CD8-positive, alpha-beta memory T cell (primary cell): ENCODE measurements at regions not wholly inside any gene's neighbourhood (a gene's known extent, or its start where the extent isn't known, plus 50 kb on each side); places are given as distances from the start of the nearest gene placed in this dataset.
A peak's percentile ranks its signal among the peaks of the same experiment; 100 is the strongest.

ENCODE experiments used
- CTCF ChIA-PET: fragments of 350-600 bp; sonication (Branson Sonifier 250); formaldehyde crosslinking; loops from one replicate; lab custom pipeline; 2021; ENCODE audit warnings: antibody characterized with exemption; lab: Charles Lee
- POLR2A ChIA-PET: fragments of 350-600 bp; sonication (Branson Sonifier 250); formaldehyde crosslinking; loops from one replicate; lab custom pipeline; 2021; ENCODE audit warnings: antibody characterized with exemption; lab: Charles Lee
- DNase-seq, 5 donors: peaks; one replicate each; pipeline versions ENCODE4 v3.0.0 to v3.0.0-alpha.2; 2020 to 2022; ENCODE audit warnings: mixed read lengths in 1 of 5
- H3K27ac ChIP-seq: one replicate; pipeline ENCODE4 v1.7.0; 2013; ENCODE audit warnings: low read depth, mild to moderate bottlenecking, low read length, moderate library complexity
- H3K27me3 ChIP-seq: 2 replicates; pipeline ENCODE4 v1.7.0; 2013; ENCODE audit warnings: low read length, mild to moderate bottlenecking; ENCODE audit not compliant: insufficient read depth, poor library complexity, severe bottlenecking
- H3K36me3 ChIP-seq: 2 replicates; pipeline ENCODE4 v1.7.0; 2013; ENCODE audit warnings: mild to moderate bottlenecking, low read length, moderate library complexity; ENCODE audit not compliant: insufficient read depth
- H3K4me1 ChIP-seq: 2 replicates; pipeline ENCODE4 v1.7.0; 2013; ENCODE audit warnings: mild to moderate bottlenecking, low read length, moderate library complexity; ENCODE audit not compliant: insufficient read depth
- H3K4me3 ChIP-seq: 2 replicates; pipeline ENCODE4 v1.7.0; 2013; ENCODE audit warnings: mild to moderate bottlenecking, low read length
- H3K9me3 ChIP-seq: 2 replicates; pipeline ENCODE4 v1.7.0; 2013; ENCODE audit warnings: mild to moderate bottlenecking, low read length
- H3K27ac Mint-ChIP-seq, 8 donors: one replicate each; pipeline ENCODE4 v1.8.0; 2020 to 2021; ENCODE audit warnings: mixed read lengths in 8 of 8, mild to moderate bottlenecking in 6 of 8, inconsistent platforms in 3 of 8, moderate library complexity in 3 of 8
- H3K27me3 Mint-ChIP-seq, 2 donors: one replicate each; pipeline ENCODE4 v1.8.0; 2020 to 2021; ENCODE audit warnings: mixed read lengths in 2 of 2, mild to moderate bottlenecking in 1 of 2, moderate library complexity in 1 of 2
- H3K36me3 Mint-ChIP-seq, 3 donors: one replicate each; pipeline ENCODE4 v1.8.0; 2020 to 2021; ENCODE audit warnings: mixed read lengths in 3 of 3, inconsistent platforms in 1 of 3, mild to moderate bottlenecking in 1 of 3
- H3K4me1 Mint-ChIP-seq, 3 donors: one replicate each; pipeline ENCODE4 v1.8.0; 2020 to 2021; ENCODE audit warnings: mixed read lengths in 3 of 3, inconsistent platforms in 1 of 3, mild to moderate bottlenecking in 1 of 3
- H3K4me3 Mint-ChIP-seq, 7 donors: one replicate each; pipeline ENCODE4 v1.8.0; 2020 to 2021; ENCODE audit warnings: mixed read lengths in 7 of 7, mild to moderate bottlenecking in 6 of 7, moderate library complexity in 4 of 7, inconsistent platforms in 2 of 7
- H3K9me3 Mint-ChIP-seq, 5 donors: one replicate each; pipeline ENCODE4 v1.8.0; 2020 to 2022; ENCODE audit warnings: mixed read lengths in 5 of 5, mild to moderate bottlenecking in 3 of 5, moderate library complexity in 2 of 5, inconsistent platforms in 1 of 5

DNA sequence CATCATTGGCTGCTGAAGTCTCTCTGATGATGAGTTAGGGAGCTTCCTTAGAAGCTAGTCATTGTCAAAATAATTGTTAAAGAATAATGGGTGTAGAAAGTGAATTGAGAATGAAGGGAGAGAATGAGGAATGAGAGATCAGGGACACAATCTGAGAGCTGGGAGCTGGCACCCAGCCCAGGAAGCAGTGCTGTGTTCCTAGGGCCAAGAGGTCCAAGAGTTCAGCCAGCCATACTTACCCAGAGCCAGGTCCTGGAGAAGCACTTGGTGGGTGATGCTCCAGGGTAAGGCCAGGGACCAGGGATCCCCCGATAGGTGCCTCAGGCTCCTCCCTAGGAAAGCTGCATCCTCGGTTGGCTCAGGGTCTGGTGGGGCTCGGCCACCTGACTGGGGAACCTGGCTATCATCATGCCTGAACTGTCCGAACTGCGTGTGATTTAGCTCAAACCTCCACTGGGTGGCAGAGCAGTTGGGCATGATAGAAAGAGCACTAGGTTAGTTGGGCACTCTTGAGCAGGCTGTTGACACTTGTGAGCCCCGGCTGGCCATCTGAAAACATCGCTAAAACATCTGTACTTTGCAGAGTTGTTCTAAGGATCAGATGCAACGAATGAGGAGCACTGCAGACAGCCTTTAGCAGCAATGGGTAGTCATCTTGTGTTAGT is 123.9 kb upstream of the NCAM1 start:
- Histone ChIP-seq H3K4me1 (no peaks in the 10 kb centered on the region), H3K36me3 (no peaks in the 10 kb centered on the region), H3K9me3 (no peaks in the 10 kb centered on the region), H3K4me3 (no peak overlapping the region), H3K27ac (no peak overlapping the region), H3K27me3 (no peaks in the 10 kb centered on the region)
- Mint-ChIP-seq H3K4me1 (no peaks in the 10 kb centered on the region), H3K36me3 (no peaks in the 10 kb centered on the region), H3K27me3 (peaks cover 3 to 4% of the 10 kb centered on the region in 2 donors), H3K9me3 (peaks cover 0 to 5% (median 0%) of the 10 kb centered on the region in 5 donors), H3K4me3 (no peak overlapping the region), H3K27ac (peak overlapping the region in 1 of 8 donors; percentile 46)
- ChIA-PET POLR2A (no interaction called here), CTCF (interaction anchor here (0.9 kb wide), 1 partner anchor 9 kb away, joined by 3 read pairs; no protein-coding TSS in a partner anchor)
- no peak for DNase-seq

GRCh38 chr11:112839051-112839450 is 122.2 kb upstream of the NCAM1 start:
- Mint-ChIP-seq H3K36me3 (no peaks in the 10 kb centered on the region), H3K27ac (no peak overlapping the region), H3K4me1 (no peaks in the 10 kb centered on the region), H3K4me3 (no peak overlapping the region), H3K9me3 (no peaks in the 10 kb centered on the region), H3K27me3 (peaks cover 2 to 4% of the 10 kb centered on the region in 2 donors)
- Histone ChIP-seq H3K4me3 (no peak overlapping the region), H3K27me3 (no peaks in the 10 kb centered on the region), H3K36me3 (no peaks in the 10 kb centered on the region), H3K27ac (no peak overlapping the region), H3K4me1 (no peaks in the 10 kb centered on the region), H3K9me3 (no peaks in the 10 kb centered on the region)
- DNase-seq = no peak
- POLR2A ChIA-PET = no interaction called here
- CTCF ChIA-PET = no interaction called here

- no peaks in the 10 kb centered on the region for H3K36me3 Mint-ChIP-seq
- Histone ChIP-seq H3K36me3 (no peaks in the 10 kb centered on the region), H3K27me3 (no peaks in the 10 kb centered on the region), H3K4me1 (no peaks in the 10 kb centered on the region), H3K27ac (no peak overlapping the region), H3K4me3 (no peak overlapping the region), H3K9me3 (no peaks in the 10 kb centered on the region)
- DNase-seq = no peak
- H3K27ac Mint-ChIP-seq = no peak overlapping the region
- no peak overlapping the region for H3K4me3 Mint-ChIP-seq
- CTCF ChIA-PET = no interaction called here
- H3K27me3 Mint-ChIP-seq = peaks cover 0 to 2% of the 10 kb centered on the region in 2 donors
- H3K9me3 Mint-ChIP-seq = no peaks in the 10 kb centered on the region
- POLR2A ChIA-PET = no interaction called here
- no peaks in the 10 kb centered on the region for H3K4me1 Mint-ChIP-seq
These were observed 119.5 kb upstream of the NCAM1 start for GRCh38 chr11:112841729-112842128.

DNA sequence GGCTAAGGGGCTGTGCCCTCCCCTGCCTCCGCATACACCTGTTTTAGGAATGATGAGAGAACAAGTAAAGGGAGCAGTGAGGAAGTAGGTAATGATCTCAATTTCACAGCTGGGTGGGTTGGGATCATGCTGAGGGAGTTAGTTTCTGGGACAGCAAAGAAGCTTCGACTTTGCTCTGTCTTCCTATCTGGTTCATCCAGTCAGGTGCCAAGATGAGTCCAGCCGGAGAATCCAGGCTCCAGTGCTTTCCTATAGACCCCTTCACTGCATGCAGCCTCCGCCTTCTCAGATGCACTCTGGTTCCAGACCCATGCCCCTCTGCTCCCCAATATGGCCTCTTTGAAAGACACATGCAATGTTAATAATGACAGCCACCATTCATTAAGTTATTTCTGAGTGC is 119.1 kb upstream of the NCAM1 start:
- no peaks in the 10 kb centered on the region for H3K4me1 ChIP-seq
- no peak overlapping the region for H3K4me3 Mint-ChIP-seq
- H3K27ac Mint-ChIP-seq = no peak overlapping the region
- H3K27ac ChIP-seq = no peak overlapping the region
- H3K27me3 Mint-ChIP-seq = peaks cover 0 to 2% of the 10 kb centered on the region in 2 donors
- no peak for DNase-seq
- H3K9me3 ChIP-seq = no peaks in the 10 kb centered on the region
- no peak overlapping the region for H3K4me3 ChIP-seq
- ChIA-PET CTCF (no interaction called here), POLR2A (interaction anchor here (0.7 kb wide), 1 partner anchor 313 kb away, joined by 3 read pairs; no protein-coding TSS in a partner anchor)
- H3K9me3 Mint-ChIP-seq = no peaks in the 10 kb centered on the region
- no peaks in the 10 kb centered on the region for H3K27me3 ChIP-seq
- H3K4me1 Mint-ChIP-seq = no peaks in the 10 kb centered on the region
- H3K36me3 ChIP-seq = no peaks in the 10 kb centered on the region
- H3K36me3 Mint-ChIP-seq = no peaks in the 10 kb centered on the region

DNA sequence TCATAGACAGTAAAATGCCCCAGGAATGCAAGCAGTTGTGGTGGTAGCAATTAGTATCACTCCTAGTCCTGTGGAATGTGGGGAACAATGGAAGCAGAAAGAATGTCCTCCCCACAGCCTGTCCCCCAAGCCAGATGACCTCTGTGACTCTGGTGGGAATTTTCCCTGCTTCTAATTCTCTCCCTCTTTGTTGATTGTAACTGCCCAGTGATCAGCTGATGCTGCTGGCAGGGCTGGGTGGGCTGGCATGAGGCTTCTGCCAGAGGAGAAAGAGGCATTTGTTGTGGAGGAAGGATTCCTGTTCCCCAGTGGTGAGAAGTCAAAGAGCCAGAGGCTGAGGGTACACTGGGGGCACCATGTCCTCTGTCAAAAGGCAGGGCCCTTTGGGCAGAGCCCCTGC is 116.7 kb upstream of the NCAM1 start:
- no peaks in the 10 kb centered on the region for H3K36me3 Mint-ChIP-seq
- no peak overlapping the region for H3K4me3 Mint-ChIP-seq
- H3K27ac ChIP-seq = no peak overlapping the region
- no peaks in the 10 kb centered on the region for H3K4me1 ChIP-seq
- peaks cover 0 to 2% of the 10 kb centered on the region in 2 donors for H3K27me3 Mint-ChIP-seq
- H3K9me3 Mint-ChIP-seq = peaks cover 0 to 1% (median 0%) of the 10 kb centered on the region in 5 donors
- ChIA-PET CTCF (no interaction called here), POLR2A (no interaction called here)
- no peak overlapping the region for H3K27ac Mint-ChIP-seq
- H3K27me3 ChIP-seq = no peaks in the 10 kb centered on the region
- no peak for DNase-seq
- no peaks in the 10 kb centered on the region for H3K36me3 ChIP-seq
- H3K9me3 ChIP-seq = no peaks in the 10 kb centered on the region
- H3K4me3 ChIP-seq = no peak overlapping the region
- H3K4me1 Mint-ChIP-seq = no peaks in the 10 kb centered on the region

- H3K27me3 ChIP-seq = no peaks in the 10 kb centered on the region
- Mint-ChIP-seq H3K36me3 (peaks cover 0 to 3% (median 0%) of the 10 kb centered on the region in 3 donors), H3K27me3 (peaks cover 2 to 7% of the 10 kb centered on the region in 2 donors), H3K4me3 (no peak overlapping the region), H3K27ac (no peak overlapping the region), H3K4me1 (no peaks in the 10 kb centered on the region), H3K9me3 (peaks cover 0 to 1% (median 0%) of the 10 kb centered on the region in 5 donors)
- no peak for DNase-seq
- H3K27ac ChIP-seq = no peak overlapping the region
- POLR2A ChIA-PET = no interaction called here
- CTCF ChIA-PET = no interaction called here
- H3K36me3 ChIP-seq = no peaks in the 10 kb centered on the region
- no peak overlapping the region for H3K4me3 ChIP-seq
- no peaks in the 10 kb centered on the region for H3K4me1 ChIP-seq
- H3K9me3 ChIP-seq = no peaks in the 10 kb centered on the region
These were observed 113.7 kb upstream of the NCAM1 start for GRCh38 chr11:112847568-112847967.

- DNase-seq = no peak
- Histone ChIP-seq H3K27ac (no peak overlapping the region), H3K9me3 (no peaks in the 10 kb centered on the region), H3K36me3 (no peaks in the 10 kb centered on the region), H3K4me1 (no peaks in the 10 kb centered on the region), H3K4me3 (no peak overlapping the region), H3K27me3 (no peaks in the 10 kb centered on the region)
- Mint-ChIP-seq H3K4me3 (no peak overlapping the region), H3K4me1 (no peaks in the 10 kb centered on the region), H3K27me3 (peaks cover 1 to 9% of the 10 kb centered on the region in 2 donors), H3K36me3 (peaks cover 0 to 3% (median 0%) of the 10 kb centered on the region in 3 donors), H3K9me3 (peaks cover 0 to 2% (median 0%) of the 10 kb centered on the region in 5 donors), H3K27ac (no peak overlapping the region)
- ChIA-PET POLR2A (no interaction called here), CTCF (no interaction called here)
These were observed 108.9 kb upstream of the NCAM1 start for GRCh38 chr11:112852143-112852866.

DNA sequence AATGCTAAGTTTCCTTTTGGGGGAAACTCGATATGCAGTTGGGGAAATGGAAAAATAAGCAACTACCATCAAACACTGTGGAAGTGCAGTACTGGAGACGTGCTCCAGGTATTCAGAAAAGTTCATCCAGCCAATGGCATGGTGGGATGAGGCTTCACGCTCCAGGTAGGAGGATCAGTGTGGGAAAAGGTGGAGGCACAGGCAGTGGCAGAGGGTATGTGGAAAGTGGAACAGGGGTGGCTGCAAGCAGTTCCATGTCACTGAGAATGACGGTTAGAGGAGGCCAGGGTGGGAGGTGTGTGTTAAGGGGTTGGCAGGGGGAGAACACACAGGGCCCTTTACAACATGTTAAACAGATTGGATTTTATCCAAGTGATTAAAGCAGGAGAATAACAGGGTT is 105.1 kb upstream of the NCAM1 start:
- no peak overlapping the region for H3K27ac Mint-ChIP-seq
- H3K36me3 ChIP-seq = no peaks in the 10 kb centered on the region
- H3K4me1 ChIP-seq = no peaks in the 10 kb centered on the region
- H3K4me1 Mint-ChIP-seq = no peaks in the 10 kb centered on the region
- H3K4me3 ChIP-seq = no peak overlapping the region
- peaks cover 0 to 6% (median 0%) of the 10 kb centered on the region in 3 donors for H3K36me3 Mint-ChIP-seq
- CTCF ChIA-PET = no interaction called here
- H3K9me3 Mint-ChIP-seq = peaks cover under 1 to 10% (median 5%) of the 10 kb centered on the region in 5 donors
- DNase-seq = no peak
- no peaks in the 10 kb centered on the region for H3K9me3 ChIP-seq
- POLR2A ChIA-PET = no interaction called here
- H3K27ac ChIP-seq = no peak overlapping the region
- H3K27me3 ChIP-seq = no peaks in the 10 kb centered on the region
- no peak overlapping the region for H3K4me3 Mint-ChIP-seq
- peaks cover 3 to 9% of the 10 kb centered on the region in 2 donors for H3K27me3 Mint-ChIP-seq
